H54 (cell line): ENCODE measurements at regions not wholly inside any gene's neighbourhood (a gene's known extent, or its start where the extent isn't known, plus 50 kb on each side); places are given as distances from the start of the nearest gene placed in this dataset.
"Not testable (repeated sequence)": the region's sequence is repeated elsewhere in the genome, so short reads cannot be mapped to it uniquely, and the experiment has no call there.

Source experiments
- DNase-seq: peaks from one replicate; pipeline ENCODE4 v3.0.0; 2011; ENCODE audit warnings: low spot score, mixed read lengths; ENCODE audit not compliant: insufficient read length
- FAIRE-seq: peaks from 3 replicates; lab custom pipeline; 2011; peaks lifted over from hg19 to GRCh38; lab: Jason Lieb, UNC
- POLR2A ChIP-seq: IDR thresholded peaks from 2 replicates; pipeline ENCODE4 v1.6.1; 2011; ENCODE audit warnings: low read depth, mild to moderate bottlenecking, low read length

DNA sequence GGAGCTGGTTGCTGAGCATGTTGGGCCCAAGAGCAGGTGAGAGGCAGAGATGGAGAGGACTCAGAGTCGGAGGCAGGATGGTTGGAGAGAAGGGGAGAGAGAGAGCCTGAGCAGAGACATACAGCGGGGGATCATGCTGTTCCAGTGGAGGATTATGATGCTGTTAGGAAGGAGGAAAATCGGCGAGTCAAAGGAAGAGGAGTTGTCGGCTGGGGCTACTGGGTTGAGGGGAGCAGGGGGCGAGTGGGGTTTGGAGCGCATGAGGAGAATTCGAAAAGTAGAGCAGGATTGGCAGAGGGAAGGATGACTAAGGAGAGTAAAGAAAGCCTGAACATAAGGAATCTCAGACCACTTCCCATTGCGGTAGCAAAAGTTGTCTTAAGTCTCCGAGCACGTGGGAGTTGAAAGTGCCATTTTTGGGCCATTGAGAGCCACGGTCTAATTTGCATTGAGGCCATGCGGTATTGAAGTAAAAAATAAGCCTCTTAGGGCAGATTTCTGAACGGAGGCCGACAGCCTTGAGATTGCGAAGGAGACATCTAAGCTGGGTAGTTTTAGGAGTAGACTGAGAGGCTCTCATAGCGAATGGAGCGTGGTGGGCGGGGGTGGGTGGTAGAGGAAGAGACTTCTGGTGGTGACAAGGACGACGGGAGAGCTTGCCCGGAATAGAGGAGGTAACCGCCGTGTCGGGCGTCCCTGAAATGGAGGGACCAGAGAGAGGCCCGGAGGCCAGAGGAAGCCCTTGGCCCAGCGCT, 140.4 kb upstream of the ETV3 start:
- TF ChIP-seq POLR2A = no peak
- DNase-seq = no peak
- FAIRE-seq = no peak

DNA sequence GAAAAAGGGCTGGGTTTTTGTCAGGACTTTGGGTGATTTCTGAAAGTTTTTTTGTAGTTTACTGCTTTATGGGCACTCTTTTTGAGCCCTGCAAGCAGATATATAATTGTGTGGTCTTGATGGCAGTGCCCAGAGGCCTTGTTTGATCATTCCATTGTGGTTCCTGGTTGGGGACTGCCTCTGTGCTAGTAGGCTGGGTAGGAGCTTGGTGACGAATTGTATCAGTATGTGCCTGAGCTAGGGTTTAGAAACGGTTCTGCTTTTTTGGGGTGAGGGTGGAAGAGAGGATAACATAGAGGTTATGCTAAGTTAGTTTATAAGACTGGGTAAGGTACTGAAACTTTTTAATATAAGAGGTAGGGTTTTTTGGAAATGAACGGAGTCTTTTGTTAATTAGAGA, 139.7 kb upstream of the ETV3 start:
- FAIRE-seq = no peak

DNA sequence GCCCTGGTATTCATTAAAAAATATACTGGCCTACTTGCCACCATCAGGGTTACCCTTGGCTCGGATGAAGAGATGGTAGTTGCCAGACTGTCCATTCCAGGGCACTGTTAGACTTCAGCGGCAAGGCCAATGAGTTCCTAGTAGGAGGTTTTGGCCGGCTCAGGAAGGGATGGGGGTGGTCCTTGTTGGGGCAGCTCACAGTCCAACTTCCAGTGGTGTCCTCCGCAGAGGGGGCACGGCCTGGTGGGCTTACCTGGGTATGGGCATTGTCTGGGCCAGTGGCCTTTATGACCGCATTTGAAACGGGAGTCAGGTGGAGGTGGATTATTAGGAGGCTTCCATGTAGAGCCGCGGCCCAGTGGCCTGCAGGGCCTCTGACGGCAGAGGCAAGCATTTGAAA, 139.1 kb upstream of the ETV3 start:
- no peak for TF ChIP-seq POLR2A
- no peak for DNase-seq
- FAIRE-seq = no peak

More for the DNA sequence above, 139.7 kb upstream of the ETV3 start:
- TF ChIP-seq POLR2A = no peak
- DNase-seq = no peak

DNA sequence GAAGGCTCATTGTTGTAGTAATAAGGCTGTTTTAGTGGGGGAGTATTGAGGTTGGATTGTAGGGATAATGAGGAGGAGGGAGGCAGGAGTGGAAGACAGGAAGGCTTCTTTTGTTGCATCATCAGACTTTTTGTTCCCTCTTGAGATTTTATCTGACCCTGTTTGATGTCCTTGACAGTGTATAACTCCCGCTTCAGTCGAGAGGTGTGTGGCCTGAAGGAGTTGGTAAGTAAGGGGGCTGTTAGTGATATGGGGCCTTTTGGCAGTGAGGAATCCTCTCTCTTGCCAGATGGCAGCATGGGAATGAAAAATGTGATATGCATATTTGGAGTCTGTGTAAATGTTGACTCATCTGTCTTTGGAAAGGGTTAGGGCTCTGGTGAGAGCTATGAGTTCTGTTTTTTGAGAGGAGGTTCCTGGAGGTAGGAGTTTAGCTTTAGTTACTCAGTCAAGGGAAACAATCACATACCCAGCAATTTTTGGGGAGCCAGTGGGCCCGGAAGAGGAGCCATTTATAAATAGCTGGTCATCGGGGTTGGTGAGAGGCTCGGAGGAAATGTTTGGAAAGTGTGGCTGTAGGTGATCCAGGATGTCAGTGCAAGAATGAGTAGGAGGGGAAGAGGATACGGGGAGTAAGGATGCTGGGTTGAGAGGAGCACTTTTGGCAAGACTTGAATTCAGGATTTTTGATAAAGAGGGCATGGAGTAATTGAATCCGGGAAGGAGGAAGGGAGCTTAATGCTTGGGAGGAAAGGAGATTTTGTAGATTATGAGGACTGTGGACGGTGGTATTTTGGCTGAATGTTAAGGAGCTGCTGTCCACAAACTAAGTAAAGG, 136.7 kb upstream of the ETV3 start:
- DNase-seq (no peak), FAIRE-seq (no peak)
- TF ChIP-seq POLR2A = no peak

DNA sequence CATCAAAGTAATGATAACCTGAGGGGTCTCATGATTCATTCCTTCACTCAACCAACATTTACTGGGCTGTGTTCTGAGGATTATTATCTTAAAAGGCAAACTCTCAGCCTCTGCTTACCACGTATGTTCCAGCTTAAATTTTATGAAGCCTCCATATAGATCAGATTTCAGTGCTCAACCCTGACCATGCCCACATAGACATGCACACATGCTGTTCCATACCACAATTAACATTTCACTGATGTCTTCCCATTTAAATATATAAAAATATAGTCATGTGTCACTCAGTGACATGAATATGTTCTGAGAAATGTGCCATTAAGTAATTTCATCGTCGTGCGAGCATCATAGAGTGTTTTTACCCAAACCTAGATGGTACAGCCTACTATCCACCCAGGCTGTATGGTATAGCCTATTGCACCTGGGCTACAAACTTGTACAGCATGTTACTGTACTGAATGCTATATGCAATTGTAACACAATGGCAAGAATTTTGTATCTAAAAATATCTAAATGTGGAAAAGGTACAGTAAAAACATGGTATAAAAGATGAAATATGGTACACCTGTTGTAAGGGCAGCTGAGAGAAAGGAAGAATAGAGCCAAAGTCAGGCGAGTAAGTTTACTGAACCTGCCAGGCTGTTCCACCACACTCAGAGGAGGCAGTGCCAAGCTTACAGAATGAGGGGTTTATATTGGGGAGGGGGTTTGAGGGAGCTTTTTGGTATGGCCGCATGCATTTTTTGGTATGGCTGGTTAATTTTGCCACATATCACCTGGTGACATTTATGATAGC, 134.7 kb upstream of the ETV3 start:
- DNase-seq (no peak), FAIRE-seq (no peak)
- no peak for TF ChIP-seq POLR2A

DNA sequence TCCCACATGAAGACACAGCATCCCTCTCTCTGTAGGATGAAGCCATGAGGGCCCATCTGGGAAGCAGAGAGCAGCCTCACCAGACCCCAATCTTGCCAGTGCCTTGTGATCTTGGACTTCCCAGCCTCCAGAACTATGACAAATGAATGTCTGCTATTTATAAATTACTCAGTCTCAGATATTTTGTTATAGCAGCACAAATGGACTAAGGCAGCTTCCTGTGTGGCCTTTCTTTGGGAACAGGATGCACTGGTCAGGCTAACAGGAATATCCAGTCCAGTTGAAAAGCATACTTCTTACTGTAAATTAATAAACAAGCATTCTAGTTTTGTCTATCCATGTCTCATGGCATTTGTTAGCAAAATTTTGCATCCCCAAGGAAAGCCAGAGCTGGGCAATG, 134.1 kb upstream of the ETV3 start:
- no peak for TF ChIP-seq POLR2A
- DNase-seq (no peak), FAIRE-seq (no peak)

DNA sequence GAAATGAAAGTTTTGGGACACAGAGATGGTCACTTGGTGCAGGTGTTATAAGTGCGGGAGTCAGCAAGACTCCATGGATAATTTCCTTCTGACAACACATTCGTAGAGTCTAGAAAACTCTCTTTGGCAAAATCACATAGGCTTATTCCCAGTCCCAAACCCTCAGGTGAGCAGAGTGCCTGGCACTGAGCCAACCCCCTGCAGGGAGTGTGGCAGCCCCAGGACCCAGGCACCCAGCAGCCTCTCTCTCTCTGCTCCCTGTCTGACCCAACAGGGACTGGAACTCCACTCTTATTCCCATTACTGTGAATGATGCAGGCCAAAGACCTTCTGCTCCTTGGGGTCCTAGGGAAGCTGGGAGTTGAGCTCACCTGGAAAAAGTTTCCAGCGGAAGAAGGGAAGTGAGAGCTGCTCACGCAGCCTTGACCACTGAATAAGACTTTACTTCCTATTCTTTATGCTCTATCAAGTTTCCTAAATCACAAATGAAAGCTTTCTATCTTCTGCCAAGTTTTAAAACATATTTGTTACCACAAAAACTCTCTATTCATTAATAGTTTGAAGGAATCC, 132.6 kb upstream of the ETV3 start:
- no peak for TF ChIP-seq POLR2A
- no peak for DNase-seq
- no peak for FAIRE-seq

DNA sequence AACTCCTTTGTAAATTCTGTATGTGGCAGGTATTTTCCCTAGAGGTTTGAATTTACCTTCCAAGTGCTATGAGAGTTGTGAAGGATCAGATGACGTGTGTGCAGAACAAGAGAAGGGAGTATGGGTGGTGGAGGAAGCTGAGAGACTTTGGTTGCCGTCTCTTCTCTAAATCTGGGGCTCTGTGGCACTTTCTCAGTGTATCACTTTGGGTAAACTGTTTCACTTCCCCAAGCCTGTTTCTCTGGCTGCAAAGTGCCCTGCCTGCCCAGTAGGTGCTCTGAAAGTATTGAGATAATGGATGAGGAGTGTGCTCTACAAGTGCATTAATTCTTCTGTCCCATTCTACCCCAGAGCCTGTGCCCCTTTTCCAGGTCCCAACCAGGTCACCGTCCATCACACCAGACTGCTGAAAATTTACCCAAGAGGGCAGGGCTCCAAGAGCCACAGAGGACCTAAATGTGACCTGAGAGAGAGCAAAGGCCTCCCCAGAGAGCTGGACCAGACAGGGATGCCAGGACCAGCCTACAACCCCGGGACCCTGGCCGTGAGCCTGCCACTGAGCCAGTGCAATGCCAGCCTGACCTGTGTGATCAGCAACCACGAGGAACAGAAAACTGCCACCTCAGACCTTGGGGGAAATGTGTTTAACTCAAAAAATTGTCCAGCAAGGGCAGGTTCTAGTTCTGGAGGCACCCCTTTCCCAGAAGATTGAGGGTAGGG, 131.6 kb upstream of the ETV3 start:
- DNase-seq = no peak
- FAIRE-seq = no peak
- TF ChIP-seq POLR2A = no peak

DNA sequence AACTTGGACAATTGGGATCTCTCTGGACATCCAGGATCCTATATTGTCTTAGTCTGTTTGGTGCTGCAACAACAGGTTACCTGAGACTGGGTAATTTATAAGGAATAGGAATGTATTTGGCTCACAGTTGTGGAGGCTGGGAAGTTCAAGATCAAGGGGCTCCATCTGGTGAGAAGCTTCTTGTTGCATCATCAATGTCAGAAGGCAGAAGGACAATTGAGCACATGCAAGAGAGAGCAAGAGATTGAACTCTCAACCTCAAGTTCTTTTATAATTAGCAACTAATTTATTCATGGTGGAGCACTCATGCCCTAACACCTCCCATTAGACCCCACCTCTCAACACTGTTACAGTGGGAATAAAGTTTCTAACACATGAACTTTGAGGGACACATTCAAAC, 124.7 kb upstream of the ETV3 start:
- FAIRE-seq = no peak

DNA sequence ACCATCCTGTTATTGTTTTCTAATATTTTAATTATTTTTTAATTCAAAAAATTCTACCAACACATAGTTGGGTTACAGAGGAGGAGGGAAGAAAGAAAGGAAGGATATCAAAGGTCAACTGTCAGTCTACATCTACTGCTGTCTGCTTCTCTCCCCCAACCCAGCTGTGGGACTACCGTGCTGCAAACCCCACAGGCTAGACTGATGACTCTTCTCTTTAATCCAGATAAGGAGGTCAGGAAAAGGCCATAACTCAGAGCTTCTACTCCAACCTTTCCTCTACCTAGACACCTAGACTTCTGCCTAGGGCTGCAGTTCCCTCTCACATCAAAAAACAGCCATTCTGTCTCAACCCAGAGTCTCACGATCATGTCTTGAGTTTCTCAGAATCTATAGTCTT, 124.2 kb upstream of the ETV3 start:
- no peak for FAIRE-seq
- no peak for TF ChIP-seq POLR2A
- no peak for DNase-seq

More for the DNA sequence above, 124.7 kb upstream of the ETV3 start:
- DNase-seq = no peak
- no peak for TF ChIP-seq POLR2A

DNA sequence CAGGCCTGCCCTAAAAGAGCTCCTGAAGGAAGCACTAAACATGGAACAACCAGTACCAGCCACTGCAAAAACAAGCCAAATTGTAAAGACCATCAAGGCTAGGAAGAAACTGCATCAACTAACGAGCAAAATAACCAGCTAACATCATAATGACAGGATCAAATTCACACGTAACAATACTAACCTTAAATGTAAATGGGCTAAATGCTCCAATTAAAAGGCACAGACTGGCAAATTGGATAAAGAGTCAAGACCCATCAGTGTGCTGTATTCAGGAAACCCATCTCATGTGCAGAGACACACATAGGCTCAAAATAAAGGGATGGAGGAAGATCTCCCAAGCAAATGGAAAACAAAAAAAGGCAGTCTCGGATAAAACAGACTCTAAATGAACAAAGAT, 117.7 kb upstream of the ETV3 start:
- not testable (repeated sequence) for FAIRE-seq, DNase-seq

DNA sequence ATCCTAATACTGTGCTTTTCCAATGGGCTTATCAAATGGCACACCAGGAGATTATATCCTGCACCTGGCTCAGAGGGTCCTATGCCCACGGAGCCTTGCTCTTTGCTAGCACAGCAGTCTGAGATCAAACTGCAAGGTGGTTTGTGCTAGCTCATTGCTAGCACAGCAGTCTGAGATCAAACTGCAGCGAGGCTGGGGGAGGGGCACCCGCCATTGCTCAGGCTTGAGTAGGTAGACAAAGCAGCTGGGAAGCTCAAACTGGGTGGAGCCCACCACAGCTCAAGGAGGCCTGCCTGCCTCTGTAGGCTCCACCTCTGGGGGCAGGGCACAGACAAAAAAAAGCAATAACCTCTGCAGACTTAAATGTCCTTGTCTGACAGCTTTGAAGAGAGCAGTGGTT, 116.0 kb upstream of the ETV3 start:
- not testable (repeated sequence) for DNase-seq, FAIRE-seq

DNA sequence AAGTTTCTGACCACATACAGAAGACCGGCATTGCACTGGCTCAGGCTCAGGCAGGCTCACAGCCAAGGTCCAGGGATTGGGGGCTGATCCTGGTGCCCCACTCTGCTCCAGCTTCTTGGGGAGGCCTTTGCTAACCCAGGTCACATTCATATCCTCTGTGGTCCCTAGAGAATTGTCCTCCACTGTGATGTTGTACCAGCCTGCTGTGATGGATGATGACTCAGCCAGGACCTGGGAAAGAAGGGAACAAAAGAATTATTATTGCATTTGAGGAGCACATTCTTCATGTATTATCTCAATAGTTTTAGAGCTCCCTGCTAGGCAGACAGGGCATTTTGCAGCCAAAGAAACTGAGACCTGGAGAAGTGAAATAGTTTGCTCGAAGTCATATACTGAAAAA, 114.3 kb upstream of the ETV3 start:
- TF ChIP-seq POLR2A = no peak
- DNase-seq (no peak), FAIRE-seq (no peak)
